GM12864 (cell line): ENCODE measurements at regions not wholly inside any gene's neighbourhood (a gene's known extent, or its start where the extent isn't known, plus 50 kb on each side); places are given as distances from the start of the nearest gene placed in this dataset.
"Not testable (repeated sequence)": the region's sequence is repeated elsewhere in the genome, so short reads cannot be mapped to it uniquely, and the experiment has no call there.

ENCODE experiments used
- DNase-seq: peaks from one replicate; pipeline ENCODE4 v3.0.0-alpha.2; 2011; ENCODE audit warnings: low read depth
- H3K4me3 ChIP-seq: 2 replicates; pipeline ENCODE4 v1.5.1; 2011; ENCODE audit warnings: mild to moderate bottlenecking, low read depth, low read length, control low read depth
- TF ChIP-seq, protein P1 (sequence below): IDR thresholded peaks from 2 replicates; pipeline ENCODE4 v1.5.1; 2011; ENCODE audit warnings: low read depth, mild to moderate bottlenecking, moderate library complexity, low read length, control low read depth, inconsistent platforms; ENCODE audit errors: missing control alignments

DNA sequence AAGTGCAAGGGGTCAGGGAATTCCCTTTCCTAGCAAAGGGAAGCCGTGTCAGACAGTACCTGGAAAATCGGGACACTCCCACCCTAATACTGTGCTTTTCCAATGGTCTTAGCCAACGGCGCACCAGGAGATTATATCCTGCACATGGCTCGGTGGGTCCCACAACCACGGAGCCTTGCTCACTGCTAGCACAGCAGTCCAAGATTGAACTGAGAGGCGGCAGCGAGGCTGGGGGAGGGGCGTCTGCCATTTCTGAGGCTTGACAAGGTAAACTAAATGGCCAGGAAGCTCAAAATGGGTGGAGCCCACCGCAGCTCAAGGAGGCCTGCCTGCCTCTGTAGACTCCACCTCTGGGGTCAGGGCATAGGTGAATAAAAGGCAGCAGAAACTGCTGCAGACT lies 76.5 kb upstream of the LINC00632 start:
- not testable (repeated sequence) for DNase-seq, H3K4me3 ChIP-seq

DNA sequence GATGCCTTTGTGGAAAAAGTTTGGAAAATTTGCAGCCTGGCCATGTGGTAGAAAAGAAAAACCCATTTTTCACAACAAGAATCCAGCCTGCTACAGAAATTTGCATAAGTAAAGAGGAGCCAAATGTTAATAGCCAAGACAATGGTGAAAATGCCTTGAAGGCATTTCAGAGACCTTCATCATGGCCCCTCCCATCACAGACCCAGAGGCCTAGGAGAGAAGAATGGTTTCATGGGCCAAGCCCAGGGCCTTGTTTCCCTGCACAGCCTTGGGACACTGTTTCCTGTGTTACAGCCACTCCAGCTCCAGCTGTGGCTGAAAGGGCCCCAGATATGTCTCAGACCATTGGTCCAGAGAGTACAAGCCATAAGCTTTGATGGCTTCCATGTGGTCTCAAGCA lies 101.4 kb upstream of the LINC00632 start:
- no peak overlapping the region for H3K4me3 ChIP-seq
- DNase-seq: no peak
- TF ChIP-seq, protein P1, sequence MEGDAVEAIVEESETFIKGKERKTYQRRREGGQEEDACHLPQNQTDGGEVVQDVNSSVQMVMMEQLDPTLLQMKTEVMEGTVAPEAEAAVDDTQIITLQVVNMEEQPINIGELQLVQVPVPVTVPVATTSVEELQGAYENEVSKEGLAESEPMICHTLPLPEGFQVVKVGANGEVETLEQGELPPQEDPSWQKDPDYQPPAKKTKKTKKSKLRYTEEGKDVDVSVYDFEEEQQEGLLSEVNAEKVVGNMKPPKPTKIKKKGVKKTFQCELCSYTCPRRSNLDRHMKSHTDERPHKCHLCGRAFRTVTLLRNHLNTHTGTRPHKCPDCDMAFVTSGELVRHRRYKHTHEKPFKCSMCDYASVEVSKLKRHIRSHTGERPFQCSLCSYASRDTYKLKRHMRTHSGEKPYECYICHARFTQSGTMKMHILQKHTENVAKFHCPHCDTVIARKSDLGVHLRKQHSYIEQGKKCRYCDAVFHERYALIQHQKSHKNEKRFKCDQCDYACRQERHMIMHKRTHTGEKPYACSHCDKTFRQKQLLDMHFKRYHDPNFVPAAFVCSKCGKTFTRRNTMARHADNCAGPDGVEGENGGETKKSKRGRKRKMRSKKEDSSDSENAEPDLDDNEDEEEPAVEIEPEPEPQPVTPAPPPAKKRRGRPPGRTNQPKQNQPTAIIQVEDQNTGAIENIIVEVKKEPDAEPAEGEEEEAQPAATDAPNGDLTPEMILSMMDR: no peak

DNA sequence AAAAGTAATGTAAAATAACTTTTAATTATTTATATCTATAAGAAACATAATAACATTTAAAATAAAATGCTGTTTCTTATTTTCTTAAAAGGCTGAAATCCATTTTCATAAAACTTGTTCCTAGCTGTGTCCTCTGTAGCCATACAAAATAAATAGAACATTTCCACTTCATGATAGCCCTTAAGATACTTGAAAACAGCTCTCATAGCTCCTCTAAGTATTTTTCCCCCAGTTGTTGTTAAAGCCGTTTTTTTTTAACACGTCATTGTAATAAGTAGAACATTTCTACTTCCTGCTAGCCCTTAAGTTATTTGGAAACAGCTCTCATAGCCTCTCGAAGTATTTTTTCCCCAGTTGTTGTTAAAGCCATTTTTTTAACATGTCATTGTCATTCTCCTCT lies 97.3 kb upstream of the SOX3 start:
- no peak overlapping the region for H3K4me3 ChIP-seq
- DNase-seq: no peak
- TF ChIP-seq, protein P1: no peak

DNA sequence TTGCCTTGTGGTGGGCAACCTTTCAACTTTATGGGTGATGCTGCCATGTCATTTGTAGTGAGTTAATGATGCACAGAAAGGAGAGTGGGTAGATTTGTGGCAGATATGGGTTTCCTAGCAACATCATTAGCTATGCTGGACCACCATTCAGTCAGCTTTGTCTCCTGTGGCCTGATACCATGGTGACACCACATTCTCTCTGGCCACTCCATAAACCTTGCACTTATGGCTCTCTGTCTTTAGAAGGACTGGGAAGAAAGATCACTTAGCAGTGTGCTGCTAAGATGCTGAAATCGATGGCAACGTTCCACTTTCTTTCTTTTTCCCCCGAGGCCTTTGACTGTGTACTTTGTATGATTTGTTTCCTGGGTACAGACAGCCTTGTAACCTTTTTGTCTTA lies 95.0 kb upstream of the SOX3 start:
- DNase-seq: no peak
- TF ChIP-seq, protein P1: no peak

DNA sequence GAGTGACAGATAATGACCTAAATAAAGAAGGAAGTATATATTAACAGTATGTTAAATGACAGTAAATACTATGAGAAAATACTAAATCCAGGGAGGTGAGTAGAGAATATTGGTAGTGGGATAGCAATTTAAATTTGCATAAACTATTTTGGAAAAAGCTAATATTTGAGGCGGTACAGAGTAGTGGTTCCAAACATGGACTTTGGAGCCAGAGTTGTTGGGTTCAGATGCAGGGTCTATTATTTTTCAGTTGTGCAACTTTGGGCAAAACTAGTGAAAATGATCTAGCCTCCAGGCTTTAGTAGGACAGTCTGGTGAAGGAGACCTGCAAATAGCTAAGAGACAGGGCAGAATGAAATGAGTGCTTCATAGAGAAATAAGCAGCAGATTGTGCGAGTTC lies 84.8 kb upstream of the SOX3 start:
- DNase-seq: no peak
- TF ChIP-seq, protein P1: no peak
- H3K4me3 ChIP-seq: no peak overlapping the region

More for the DNA sequence above, 95.0 kb upstream of the SOX3 start:
- H3K4me3 ChIP-seq: no peak overlapping the region

DNA sequence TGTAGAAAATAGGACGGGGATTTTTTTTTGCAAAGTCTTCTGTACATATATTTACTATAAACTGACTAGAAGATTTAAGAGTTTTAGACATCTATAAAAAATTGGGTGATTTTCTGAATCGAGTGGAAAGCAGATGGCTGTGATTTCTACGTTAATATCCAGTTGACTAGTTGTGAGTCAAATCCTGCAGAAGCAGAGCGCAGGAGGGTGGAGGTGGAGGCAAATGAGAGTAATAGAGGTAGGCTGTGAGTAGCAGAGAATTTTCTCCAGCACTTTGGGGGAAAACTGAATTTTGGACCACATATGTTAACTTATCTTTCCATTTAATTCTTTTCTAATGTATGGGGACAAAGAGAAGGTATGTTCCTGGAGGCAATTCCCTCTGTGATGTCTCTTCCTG lies 82.1 kb upstream of the SOX3 start:
- TF ChIP-seq, protein P1: no peak
- no peak for DNase-seq
- no peak overlapping the region for H3K4me3 ChIP-seq

DNA sequence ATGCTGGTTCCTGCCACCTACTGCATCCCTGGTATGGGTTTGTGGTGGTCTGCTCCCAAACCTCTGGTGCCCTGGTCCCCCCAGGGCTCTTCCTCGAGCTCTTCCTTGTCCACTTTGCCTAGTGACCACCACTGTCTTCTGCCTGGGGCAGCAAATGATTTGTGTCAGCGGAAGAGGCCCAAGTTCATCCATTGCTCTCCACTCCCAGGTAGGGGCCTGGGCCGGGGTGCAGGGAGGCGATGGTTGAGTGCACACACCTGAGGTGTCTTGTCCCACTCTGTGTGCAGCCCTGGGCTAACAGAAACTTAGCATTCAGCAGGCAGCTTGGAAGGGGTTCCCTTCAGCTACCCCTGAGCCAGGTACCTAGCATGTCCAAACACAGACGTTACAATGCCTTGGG lies 75.6 kb upstream of the SOX3 start:
- TF ChIP-seq, protein P1: no peak
- no peak for DNase-seq
- H3K4me3 ChIP-seq: no peak overlapping the region

DNA sequence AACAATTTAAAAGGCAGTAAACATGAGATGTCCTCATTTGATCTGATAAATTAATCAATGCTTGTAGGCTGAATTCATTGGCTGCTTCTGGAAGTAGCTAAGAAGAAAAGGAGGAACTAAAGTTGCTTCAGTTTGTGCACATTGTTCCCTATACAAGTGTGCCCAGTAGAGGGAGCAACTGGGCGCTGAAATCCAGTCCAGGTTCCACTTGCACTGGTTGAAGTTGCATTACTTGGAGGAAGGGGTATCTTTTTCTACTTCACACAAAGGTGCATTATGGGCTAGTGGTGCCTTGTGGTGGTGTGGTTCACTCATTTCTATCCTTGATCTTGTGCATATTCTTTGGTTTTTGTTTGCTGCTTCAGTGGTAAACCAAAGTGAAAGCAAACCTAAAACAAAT lies 67.9 kb upstream of the SOX3 start:
- TF ChIP-seq, protein P1: peak; percentile 68
- no peak overlapping the region for H3K4me3 ChIP-seq
- peak; percentile 2 for DNase-seq
